T47D (cell line): ENCODE measurements at regions not wholly inside any gene's neighbourhood (a gene's known extent, or its start where the extent isn't known, plus 50 kb on each side); places are given as distances from the start of the nearest gene placed in this dataset.
A peak's percentile ranks its signal among the peaks of the same experiment; 100 is the strongest.

Experiments
- DNase-seq, 2 experiments: peaks; one replicate each; pipeline versions ENCODE4 v3.0.0 to v3.0.0-alpha.2; 2011 to 2012; ENCODE audit warnings: low read depth in 1 of 2, low spot score in 1 of 2
- JUND ChIP-seq: IDR thresholded peaks from 2 replicates; pipeline ENCODE4 v1.6.1; 2012; ENCODE audit warnings: low read depth
- in situ Hi-C: cut with HindIII; loops from 2 replicates; pipeline ENCODE4 v1.10.0; 2016; ENCODE audit warnings: low sequenced_read_pairs, low pct_unique_long_range_greater_than_20kb

DNA sequence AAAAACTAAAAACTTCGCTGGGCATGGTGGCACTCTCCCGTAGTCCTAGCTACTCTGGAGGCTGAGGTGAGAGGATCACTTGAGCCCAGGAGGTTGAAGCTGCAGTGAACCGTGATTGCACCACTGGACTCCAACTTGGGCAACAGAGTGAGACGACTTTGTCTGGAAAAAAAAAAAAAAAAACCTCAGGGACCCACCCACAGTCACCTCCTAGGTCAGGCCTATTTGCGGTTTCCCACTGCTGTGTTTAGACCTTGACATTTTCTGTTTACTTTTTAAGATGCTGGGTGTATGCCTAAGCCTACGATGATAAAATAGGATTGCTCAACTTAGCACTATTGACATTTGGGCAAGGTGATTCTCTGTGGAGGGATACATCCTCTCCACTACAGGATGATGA is 197.4 kb upstream of the TBL1X start:
- DNase-seq: peak in 1 of 2 experiments; percentile 3
- in situ Hi-C loops: no loop called here
- TF ChIP-seq JUND: no peak

- DNase-seq: no peak
- TF ChIP-seq JUND: no peak
- in situ Hi-C loops: no loop called here
Measured at GRCh38 chrX:9269134-9269533, 195.7 kb upstream of the TBL1X start.

GRCh38 chrX:9271789-9272525 is 192.9 kb upstream of the TBL1X start:
- TF ChIP-seq JUND: no peak
- no peak for DNase-seq
- in situ Hi-C loops: no loop called here

DNA sequence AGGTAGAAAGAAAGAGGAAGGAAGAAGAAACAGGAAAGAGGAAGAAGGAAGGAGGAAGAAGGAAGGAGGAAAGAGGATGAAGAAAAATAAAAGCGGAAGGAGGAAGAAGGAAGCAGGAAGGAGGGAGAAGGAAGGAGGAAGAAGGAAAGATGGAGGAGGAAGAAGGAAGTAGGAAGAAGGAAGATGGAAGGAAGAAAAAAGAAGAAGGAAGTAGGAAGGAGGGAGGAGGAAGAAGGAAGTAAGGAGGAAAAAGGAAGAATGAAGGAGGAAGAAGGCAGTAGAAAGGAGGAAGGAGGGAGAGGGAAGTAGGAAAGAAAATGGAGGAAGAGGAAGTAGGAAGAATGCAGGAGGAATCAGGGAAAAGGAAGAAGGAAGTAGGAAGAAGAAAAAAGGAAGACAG is 191.1 kb upstream of the TBL1X start:
- TF ChIP-seq JUND: no peak
- in situ Hi-C loops: no loop called here

GRCh38 chrX:9278475-9279233 is 186.2 kb upstream of the TBL1X start:
- in situ Hi-C loops: no loop called here
- no peak for TF ChIP-seq JUND
- no peak for DNase-seq

More for the DNA sequence above, 191.1 kb upstream of the TBL1X start:
- DNase-seq: no peak

- in situ Hi-C loops: no loop called here
- DNase-seq: no peak
- TF ChIP-seq JUND: no peak
Measured at GRCh38 chrX:9279234-9279544, 185.7 kb upstream of the TBL1X start.

GRCh38 chrX:9280831-9281230 is 184.0 kb upstream of the TBL1X start:
- no peak for DNase-seq
- in situ Hi-C loops: no loop called here
- no peak for TF ChIP-seq JUND

- in situ Hi-C loops: no loop called here
- no peak for TF ChIP-seq JUND
- DNase-seq: no peak
Measured at GRCh38 chrX:9282325-9282724, 182.5 kb upstream of the TBL1X start.

DNA sequence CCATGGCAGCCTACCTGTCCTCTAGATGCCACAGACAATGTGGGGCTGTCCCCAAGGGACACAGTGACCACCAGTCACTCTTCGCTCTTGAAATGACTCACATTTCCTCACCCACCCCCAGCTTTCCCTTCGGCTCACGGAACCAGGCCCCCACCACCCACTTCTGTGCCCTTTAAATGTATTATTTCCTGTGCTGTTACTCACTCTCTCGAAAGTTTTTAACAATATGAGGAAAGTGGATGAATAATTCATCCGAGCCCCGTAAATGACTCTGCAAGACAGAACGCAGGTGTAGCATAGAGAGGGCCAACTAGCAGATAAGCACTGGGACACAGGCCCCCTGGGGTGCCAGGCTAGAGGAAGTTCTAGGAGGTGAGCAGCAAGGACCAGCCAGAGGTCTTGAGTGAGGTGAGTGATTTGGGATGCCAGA is 179.5 kb upstream of the TBL1X start:
- DNase-seq: no peak
- TF ChIP-seq JUND: no peak
- in situ Hi-C loops: no loop called here

- no peak for DNase-seq
- no peak for TF ChIP-seq JUND
- in situ Hi-C loops: no loop called here
Measured at GRCh38 chrX:9286234-9286633, 178.6 kb upstream of the TBL1X start.

DNA sequence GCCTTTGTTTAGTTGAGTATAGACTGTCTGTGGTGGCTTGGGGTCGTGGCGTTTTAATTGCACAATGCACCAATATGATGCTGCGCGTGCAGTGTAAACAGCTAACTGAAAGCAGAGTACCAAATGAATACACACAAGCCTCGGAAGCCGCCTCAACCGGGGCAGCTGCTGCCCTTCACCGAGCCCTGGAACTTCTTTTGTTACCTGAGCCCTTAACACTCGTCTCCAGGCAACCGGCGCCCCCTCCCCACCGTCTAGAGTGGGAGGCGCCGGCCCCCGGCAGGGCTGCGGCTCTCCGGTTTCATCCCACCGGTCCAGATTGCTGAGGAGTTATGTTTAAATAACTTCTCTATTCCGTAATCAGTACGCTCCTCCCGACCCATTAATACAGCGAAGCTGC is 173.2 kb upstream of the TBL1X start:
- no peak for DNase-seq
- in situ Hi-C loops: no loop called here
- no peak for TF ChIP-seq JUND

DNA sequence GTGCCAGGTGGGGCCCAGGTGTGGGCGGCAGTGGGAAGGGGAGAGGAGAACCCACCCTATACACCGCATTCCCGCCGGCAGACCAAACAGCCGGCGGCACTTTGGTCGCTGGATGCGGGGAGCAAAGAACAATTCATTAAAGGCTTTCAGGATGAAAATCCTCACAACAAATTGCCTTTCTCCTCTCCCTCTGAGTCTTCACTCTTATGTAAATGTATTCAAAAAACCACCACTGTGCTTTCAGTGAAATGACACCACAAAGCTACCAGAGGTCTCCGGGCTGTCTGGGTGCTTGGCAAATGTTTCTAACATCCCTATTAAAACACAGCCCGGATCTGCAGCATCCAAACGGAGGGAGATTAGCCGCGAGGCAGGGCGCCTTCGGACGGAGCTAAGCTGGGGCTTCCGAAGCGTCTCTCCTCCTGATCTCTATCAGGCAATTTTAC is 171.8 kb upstream of the TBL1X start:
- DNase-seq: no peak
- TF ChIP-seq JUND: no peak
- in situ Hi-C loops: no loop called here

GRCh38 chrX:9293903-9294302 is 171.0 kb upstream of the TBL1X start:
- no peak for DNase-seq
- TF ChIP-seq JUND: no peak
- in situ Hi-C loops: no loop called here

DNA sequence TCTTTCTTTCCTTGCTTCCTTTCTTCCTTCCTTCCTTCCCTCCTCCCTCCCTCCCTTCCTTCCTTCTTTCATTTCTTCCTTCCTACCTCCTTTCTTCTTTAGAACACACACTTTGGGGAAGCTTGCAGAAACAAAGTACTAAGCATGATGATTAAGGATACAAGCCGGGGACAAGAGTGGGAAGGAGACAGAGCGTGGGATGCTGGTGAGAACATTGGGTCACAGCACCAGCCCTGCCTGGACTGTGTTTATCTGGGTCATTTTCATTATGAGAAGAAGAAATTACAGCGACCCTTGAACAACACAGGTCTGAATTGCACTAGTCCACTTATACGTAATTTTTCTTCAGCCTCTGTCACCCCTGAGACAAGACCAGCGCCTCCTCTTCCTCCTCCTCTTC is 169.3 kb upstream of the TBL1X start:
- in situ Hi-C loops: no loop called here
- TF ChIP-seq JUND: no peak
- no peak for DNase-seq
